Neuron (in vitro differentiated cells): ENCODE measurements at regions not wholly inside any gene's neighbourhood (a gene's known extent, or its start where the extent isn't known, plus 50 kb on each side); places are given as distances from the start of the nearest gene placed in this dataset.

Experiments
- H2AFZ ChIP-seq: one replicate; pipeline ENCODE4 v1.6.1; 2013; ENCODE audit warnings: low read depth, mild to moderate bottlenecking, inconsistent platforms, low read length, moderate library complexity
- H3K27me3 ChIP-seq: one replicate; pipeline ENCODE4 v1.6.1; 2013; ENCODE audit warnings: low read length; ENCODE audit not compliant: insufficient read depth
- H3K36me3 ChIP-seq: one replicate; pipeline ENCODE4 v1.6.1; 2013; ENCODE audit warnings: low read length; ENCODE audit not compliant: insufficient read depth
- H3K4me1 ChIP-seq: one replicate; pipeline ENCODE4 v1.6.1; 2013; ENCODE audit warnings: low read length; ENCODE audit not compliant: insufficient read depth
- H3K4me3 ChIP-seq: 2 replicates; pipeline ENCODE4 v1.5.1; 2013; ENCODE audit warnings: mild to moderate bottlenecking, low read length, moderate library complexity
- H3K9me3 ChIP-seq: one replicate; pipeline ENCODE4 v1.6.1; 2013; ENCODE audit warnings: low read length

GRCh38 chr12:87246726-87247125, 782.5 kb downstream of the C12orf50 start:
- no peaks in the 10 kb centered on the region for H3K4me1 ChIP-seq
- no peak overlapping the region for H2AFZ ChIP-seq
- H3K27me3 ChIP-seq, result no peaks in the 10 kb centered on the region
- no peaks in the 10 kb centered on the region for H3K36me3 ChIP-seq
- no peaks in the 10 kb centered on the region for H3K9me3 ChIP-seq
- no peak overlapping the region for H3K4me3 ChIP-seq

- H2AFZ ChIP-seq, result no peak overlapping the region
- H3K4me3 ChIP-seq, result no peak overlapping the region
- no peaks in the 10 kb centered on the region for H3K27me3 ChIP-seq
- H3K36me3 ChIP-seq, result no peaks in the 10 kb centered on the region
- H3K4me1 ChIP-seq, result no peaks in the 10 kb centered on the region
- H3K9me3 ChIP-seq, result no peaks in the 10 kb centered on the region
Observed at GRCh38 chr12:87238466-87238865, 790.7 kb downstream of the C12orf50 start.

- no peaks in the 10 kb centered on the region for H3K36me3 ChIP-seq
- no peak overlapping the region for H2AFZ ChIP-seq
Observed at GRCh38 chr12:87234898-87235297, 794.3 kb downstream of the C12orf50 start.

GRCh38 chr12:87233671-87234070, 795.5 kb downstream of the C12orf50 start:
- H3K4me3 ChIP-seq, result no peak overlapping the region
- H3K9me3 ChIP-seq, result no peaks in the 10 kb centered on the region
- H3K27me3 ChIP-seq, result no peaks in the 10 kb centered on the region
- no peaks in the 10 kb centered on the region for H3K36me3 ChIP-seq
- no peak overlapping the region for H2AFZ ChIP-seq
- H3K4me1 ChIP-seq, result no peaks in the 10 kb centered on the region

More at GRCh38 chr12:87234898-87235297, 794.3 kb downstream of the C12orf50 start:
- Histone ChIP-seq H3K9me3 (no peaks in the 10 kb centered on the region), H3K4me3 (no peak overlapping the region), H3K27me3 (no peaks in the 10 kb centered on the region), H3K4me1 (no peaks in the 10 kb centered on the region)

GRCh38 chr12:87231818-87232217, 797.4 kb downstream of the C12orf50 start:
- Histone ChIP-seq H3K36me3 (no peaks in the 10 kb centered on the region), H3K9me3 (no peaks in the 10 kb centered on the region), H3K4me1 (no peaks in the 10 kb centered on the region), H3K4me3 (no peak overlapping the region), H2AFZ (no peak overlapping the region), H3K27me3 (no peaks in the 10 kb centered on the region)

GRCh38 chr12:87230441-87230840, 798.8 kb downstream of the C12orf50 start:
- no peaks in the 10 kb centered on the region for H3K27me3 ChIP-seq
- no peaks in the 10 kb centered on the region for H3K9me3 ChIP-seq
- H3K4me1 ChIP-seq, result no peaks in the 10 kb centered on the region
- H2AFZ ChIP-seq, result no peak overlapping the region
- H3K36me3 ChIP-seq, result no peaks in the 10 kb centered on the region
- H3K4me3 ChIP-seq, result no peak overlapping the region

- no peak overlapping the region for H2AFZ ChIP-seq
- H3K4me3 ChIP-seq, result no peak overlapping the region
- H3K27me3 ChIP-seq, result no peaks in the 10 kb centered on the region
- H3K4me1 ChIP-seq, result no peaks in the 10 kb centered on the region
- H3K36me3 ChIP-seq, result no peaks in the 10 kb centered on the region
- H3K9me3 ChIP-seq, result no peaks in the 10 kb centered on the region
Observed at GRCh38 chr12:87227162-87227561, 802.0 kb downstream of the C12orf50 start.

- H3K36me3 ChIP-seq, result no peaks in the 10 kb centered on the region
- no peaks in the 10 kb centered on the region for H3K27me3 ChIP-seq
- H3K4me1 ChIP-seq, result no peaks in the 10 kb centered on the region
- no peak overlapping the region for H3K4me3 ChIP-seq
- no peak overlapping the region for H2AFZ ChIP-seq
- H3K9me3 ChIP-seq, result no peaks in the 10 kb centered on the region
Observed at GRCh38 chr12:87217491-87217890, 811.7 kb downstream of the C12orf50 start.

- no peaks in the 10 kb centered on the region for H3K9me3 ChIP-seq
- H3K27me3 ChIP-seq, result no peaks in the 10 kb centered on the region
- H3K4me3 ChIP-seq, result no peak overlapping the region
- no peak overlapping the region for H2AFZ ChIP-seq
- H3K4me1 ChIP-seq, result no peaks in the 10 kb centered on the region
- H3K36me3 ChIP-seq, result no peaks in the 10 kb centered on the region
Observed at GRCh38 chr12:87216436-87216835, 812.8 kb downstream of the C12orf50 start.

GRCh38 chr12:87202189-87202588, 827.0 kb downstream of the C12orf50 start:
- Histone ChIP-seq H3K36me3 (no peaks in the 10 kb centered on the region), H3K4me3 (no peak overlapping the region), H2AFZ (no peak overlapping the region), H3K27me3 (no peaks in the 10 kb centered on the region), H3K9me3 (no peaks in the 10 kb centered on the region), H3K4me1 (no peaks in the 10 kb centered on the region)

GRCh38 chr12:87201598-87201997, 827.6 kb downstream of the C12orf50 start:
- H3K4me1 ChIP-seq, result no peaks in the 10 kb centered on the region
- H3K27me3 ChIP-seq, result no peaks in the 10 kb centered on the region
- no peaks in the 10 kb centered on the region for H3K36me3 ChIP-seq
- H2AFZ ChIP-seq, result no peak overlapping the region
- H3K4me3 ChIP-seq, result no peak overlapping the region
- no peaks in the 10 kb centered on the region for H3K9me3 ChIP-seq

GRCh38 chr12:87200289-87200979, 828.8 kb downstream of the C12orf50 start:
- Histone ChIP-seq H3K9me3 (no peaks in the 10 kb centered on the region), H2AFZ (no peak overlapping the region), H3K36me3 (no peaks in the 10 kb centered on the region), H3K27me3 (no peaks in the 10 kb centered on the region), H3K4me3 (no peak overlapping the region), H3K4me1 (no peaks in the 10 kb centered on the region)

GRCh38 chr12:87198181-87198580, 831.0 kb downstream of the C12orf50 start:
- no peaks in the 10 kb centered on the region for H3K4me1 ChIP-seq
- H3K9me3 ChIP-seq, result no peaks in the 10 kb centered on the region
- no peak overlapping the region for H3K4me3 ChIP-seq
- no peaks in the 10 kb centered on the region for H3K36me3 ChIP-seq
- H2AFZ ChIP-seq, result no peak overlapping the region
- no peaks in the 10 kb centered on the region for H3K27me3 ChIP-seq

GRCh38 chr12:87196321-87196720, 832.9 kb downstream of the C12orf50 start:
- no peak overlapping the region for H3K4me3 ChIP-seq
- H3K27me3 ChIP-seq, result no peaks in the 10 kb centered on the region
- H3K4me1 ChIP-seq, result no peaks in the 10 kb centered on the region
- no peaks in the 10 kb centered on the region for H3K36me3 ChIP-seq
- no peaks in the 10 kb centered on the region for H3K9me3 ChIP-seq
- no peak overlapping the region for H2AFZ ChIP-seq
